Neutrophil (primary cell): ENCODE measurements at regions not wholly inside any gene's neighbourhood (a gene's known extent, or its start where the extent isn't known, plus 50 kb on each side); places are given as distances from the start of the nearest gene placed in this dataset.

Experiments
- H3K27ac ChIP-seq: fragments of 200-600 bp; sonication (generic); 2 replicates; pipeline ENCODE4 v1.5.1; 2016; ENCODE audit warnings: mild to moderate bottlenecking, moderate library complexity
- H3K27me3 ChIP-seq: fragments of 200-600 bp; sonication (generic); 2 replicates; pipeline ENCODE4 v1.6.0; 2016; ENCODE audit warnings: mild to moderate bottlenecking
- H3K36me3 ChIP-seq: fragments of 200-600 bp; sonication (generic); 2 replicates; pipeline ENCODE4 v1.5.1; 2017
- H3K4me1 ChIP-seq, 2 experiments: fragments of 200-600 bp in 1 of 2; sonication (generic) in 1 of 2; 1 replicate in 1 of 2; 2 replicates in 1 of 2; pipeline versions ENCODE4 v1.5.1 to v1.6.1; 2013 to 2016; ENCODE audit warnings: low read depth in 1 of 2, low read length in 1 of 2, mild to moderate bottlenecking in 1 of 2, moderate library complexity in 1 of 2; ENCODE audit not compliant: control insufficient read depth in 1 of 2, insufficient read depth in 1 of 2
- H3K4me3 ChIP-seq, 2 experiments: fragments of 200-600 bp in 1 of 2; sonication (generic) in 1 of 2; 1 replicate in 1 of 2; 2 replicates in 1 of 2; pipeline ENCODE4 v1.5.1; 2013 to 2016; ENCODE audit warnings: low read depth in 1 of 2, low read length in 1 of 2, mild to moderate bottlenecking in 1 of 2, moderate library complexity in 1 of 2
- H3K9me3 ChIP-seq: fragments of 200-600 bp; sonication (generic); 2 replicates; pipeline ENCODE4 v1.5.1; 2016
- CTCF ChIP-seq: fragments of 200-600 bp; sonication (generic); IDR thresholded peaks from 2 replicates; pipeline ENCODE4 v1.5.1; 2016; ENCODE audit warnings: antibody characterized with exemption

- no peaks in the 10 kb centered on the region for H3K4me1 ChIP-seq
- H3K4me3 ChIP-seq: no peak overlapping the region
- H3K36me3 ChIP-seq: no peaks in the 10 kb centered on the region
- no peak overlapping the region for H3K27ac ChIP-seq
- H3K9me3 ChIP-seq: no peaks in the 10 kb centered on the region
- H3K27me3 ChIP-seq: no peaks in the 10 kb centered on the region
- TF ChIP-seq CTCF: peak; percentile 47
Observed at GRCh38 chr10:21278491-21279216, 246.8 kb downstream of the SKIDA1 start.

DNA sequence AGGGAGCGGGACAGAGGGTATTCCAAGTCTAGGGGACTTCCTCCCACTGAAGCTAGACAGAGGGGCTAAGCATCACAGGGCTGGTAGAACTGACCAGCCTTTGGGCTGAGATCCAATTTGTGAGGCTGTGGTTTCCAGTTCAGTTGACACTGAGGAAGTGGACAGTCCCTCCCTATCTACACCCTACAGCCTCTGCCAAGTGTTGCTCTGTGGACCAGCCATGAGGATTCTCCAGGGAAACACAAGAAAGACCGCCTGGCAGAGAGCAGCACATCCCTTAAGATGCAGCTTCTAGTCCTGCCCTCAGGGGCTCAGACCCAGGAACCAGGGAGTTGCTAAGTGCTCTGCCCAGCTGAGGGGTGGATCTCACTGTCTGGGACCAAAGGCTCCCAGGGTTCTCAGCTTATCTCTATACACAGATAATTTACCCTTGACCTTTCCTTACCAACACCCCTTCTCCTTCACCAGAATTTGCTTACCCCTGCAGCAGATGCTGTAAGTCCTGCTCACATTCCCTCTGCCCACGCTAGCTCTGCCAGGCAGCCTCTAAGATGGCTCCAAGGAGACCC lies 252.0 kb downstream of the SKIDA1 start:
- Histone ChIP-seq H3K36me3 (no peaks in the 10 kb centered on the region), H3K4me1 (no peaks in the 10 kb centered on the region), H3K4me3 (no peak overlapping the region), H3K27ac (no peak overlapping the region), H3K27me3 (no peaks in the 10 kb centered on the region), H3K9me3 (no peaks in the 10 kb centered on the region)
- no peak for TF ChIP-seq CTCF

- H3K27ac ChIP-seq: no peak overlapping the region
- TF ChIP-seq CTCF: no peak
Observed at GRCh38 chr10:21272643-21273399, 252.7 kb downstream of the SKIDA1 start.

DNA sequence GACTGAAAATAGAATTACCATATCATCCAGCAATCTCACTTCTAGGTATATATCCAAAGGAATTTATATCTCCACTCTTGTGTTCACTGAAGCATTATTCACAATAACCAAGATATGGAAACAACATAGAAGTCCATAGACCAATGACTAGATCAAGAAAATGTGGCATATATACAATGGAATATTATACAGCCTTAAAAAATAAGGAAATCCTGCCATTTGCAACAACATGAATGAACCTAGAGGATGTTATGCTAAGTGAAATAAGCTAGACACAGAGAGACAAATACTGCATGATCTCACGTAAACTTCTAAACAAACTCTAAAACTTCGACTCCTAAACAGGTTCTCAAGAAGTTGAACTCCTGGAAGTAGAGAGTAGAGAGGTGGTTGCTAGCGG lies 254.5 kb downstream of the SKIDA1 start:
- Histone ChIP-seq H3K4me3 (no peak overlapping the region), H3K36me3 (no peaks in the 10 kb centered on the region), H3K27me3 (no peaks in the 10 kb centered on the region), H3K9me3 (no peaks in the 10 kb centered on the region), H3K4me1 (no peaks in the 10 kb centered on the region), H3K27ac (no peak overlapping the region)
- no peak for TF ChIP-seq CTCF

More at GRCh38 chr10:21272643-21273399, 252.7 kb downstream of the SKIDA1 start:
- no peak overlapping the region for H3K4me3 ChIP-seq
- no peaks in the 10 kb centered on the region for H3K27me3 ChIP-seq
- no peaks in the 10 kb centered on the region for H3K36me3 ChIP-seq
- H3K9me3 ChIP-seq: no peaks in the 10 kb centered on the region
- H3K4me1 ChIP-seq: no peaks in the 10 kb centered on the region

DNA sequence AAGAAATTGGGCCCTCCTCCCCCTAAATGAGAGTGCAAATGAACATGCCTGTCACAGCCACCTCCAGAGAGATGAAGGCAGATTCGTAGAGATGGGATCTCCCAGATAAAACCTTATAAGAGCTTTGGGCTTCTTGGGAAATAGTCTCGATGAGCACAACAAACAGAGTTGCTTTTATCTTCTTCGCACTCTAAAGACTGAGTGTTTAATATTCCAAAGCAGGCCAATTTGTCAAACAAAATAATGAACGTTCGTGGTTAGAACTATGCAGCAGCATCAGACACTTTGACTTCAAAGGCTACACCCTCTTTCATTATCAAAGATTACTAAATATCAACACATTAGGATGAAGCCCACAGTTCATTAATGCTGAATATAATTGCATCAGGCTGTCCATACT lies 256.2 kb downstream of the SKIDA1 start:
- Histone ChIP-seq H3K27me3 (no peaks in the 10 kb centered on the region), H3K4me1 (no peaks in the 10 kb centered on the region), H3K27ac (no peak overlapping the region), H3K9me3 (no peaks in the 10 kb centered on the region), H3K36me3 (no peaks in the 10 kb centered on the region), H3K4me3 (no peak overlapping the region)
- TF ChIP-seq CTCF: no peak
